Activated gamma-delta T cell (primary cell): ENCODE measurements at regions not wholly inside any gene's neighbourhood (a gene's known extent, or its start where the extent isn't known, plus 50 kb on each side); places are given as distances from the start of the nearest gene placed in this dataset.
"Not testable (repeated sequence)": the region's sequence is repeated elsewhere in the genome, so short reads cannot be mapped to it uniquely, and the experiment has no call there.

Experiments used
- DNase-seq: peaks from one replicate; lab custom pipeline; 2025; lab: John Stamatoyannopoulos, UW

DNA sequence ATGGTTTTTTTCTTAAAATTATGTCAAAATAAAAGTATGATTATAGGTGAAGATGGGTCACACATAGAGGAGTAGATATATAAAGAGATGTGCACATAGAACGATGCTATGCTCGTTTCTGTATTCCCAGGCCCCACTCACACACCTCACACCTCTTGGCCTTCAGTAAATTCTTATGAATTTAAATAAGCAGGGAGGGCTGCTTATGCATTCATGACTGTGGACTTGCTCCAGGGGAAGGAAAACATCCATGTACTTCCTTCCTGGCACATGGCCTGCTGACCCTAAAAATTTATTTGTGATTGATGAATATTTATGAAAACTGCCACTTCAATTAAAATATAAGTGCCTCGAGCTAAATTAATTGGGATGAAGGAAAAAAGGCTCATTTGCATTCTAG lies 1306.7 kb upstream of the TMEM132C start:
- DNase-seq = no peak

DNA sequence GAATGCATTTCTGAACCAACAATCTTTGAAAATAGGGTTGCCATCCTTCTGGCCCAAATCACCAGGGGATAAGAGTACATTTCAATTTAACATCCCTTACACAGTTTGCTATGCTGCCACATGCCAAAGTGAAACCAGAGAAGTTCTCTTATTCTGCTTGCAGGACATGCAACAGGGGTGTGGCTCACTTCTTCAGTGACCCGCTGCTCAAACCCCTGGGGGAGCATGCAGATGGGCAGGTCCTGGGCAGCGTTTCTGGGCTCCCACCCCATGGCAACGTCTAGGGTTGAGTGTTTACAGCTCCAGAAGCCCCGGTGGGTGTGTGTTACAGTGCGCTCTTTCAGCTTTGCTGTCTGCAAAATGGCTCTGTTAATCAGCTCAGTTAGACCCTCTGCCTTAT lies 1306.3 kb upstream of the TMEM132C start:
- DNase-seq = no peak

DNA sequence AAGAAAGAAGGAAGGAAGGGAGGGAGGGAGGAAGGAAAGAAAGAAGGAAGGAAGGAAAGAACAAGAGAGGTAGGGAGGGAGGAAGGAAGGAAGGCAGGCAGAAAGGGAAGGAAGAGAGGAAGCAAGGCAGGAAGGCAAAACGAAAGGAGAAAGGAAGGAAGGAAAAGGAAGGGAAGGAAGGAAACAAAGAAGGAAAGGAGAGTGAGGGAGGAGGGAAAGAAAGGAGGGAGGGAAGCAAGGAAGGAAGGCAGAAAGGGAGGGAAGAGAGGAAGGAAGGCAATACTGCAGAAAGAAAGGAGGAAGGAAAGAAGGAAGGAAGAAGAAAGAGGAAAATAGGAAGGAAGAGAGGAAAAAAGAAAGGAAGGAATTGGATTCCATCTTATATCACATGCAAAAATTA lies 1303.1 kb upstream of the TMEM132C start:
- DNase-seq = no peak

- no peak for DNase-seq
Observed at GRCh38 chr12:126966498-126966897, 1300.5 kb upstream of the TMEM132C start.

GRCh38 chr12:126967152-126967551 lies 1299.8 kb upstream of the TMEM132C start:
- DNase-seq = no peak

- DNase-seq = no peak
Observed at GRCh38 chr12:126974779-126975178, 1292.2 kb upstream of the TMEM132C start.

- no peak for DNase-seq
Observed at GRCh38 chr12:126976579-126976978, 1290.4 kb upstream of the TMEM132C start.

GRCh38 chr12:126979564-126979963 lies 1287.4 kb upstream of the TMEM132C start:
- not testable (repeated sequence) for DNase-seq

DNA sequence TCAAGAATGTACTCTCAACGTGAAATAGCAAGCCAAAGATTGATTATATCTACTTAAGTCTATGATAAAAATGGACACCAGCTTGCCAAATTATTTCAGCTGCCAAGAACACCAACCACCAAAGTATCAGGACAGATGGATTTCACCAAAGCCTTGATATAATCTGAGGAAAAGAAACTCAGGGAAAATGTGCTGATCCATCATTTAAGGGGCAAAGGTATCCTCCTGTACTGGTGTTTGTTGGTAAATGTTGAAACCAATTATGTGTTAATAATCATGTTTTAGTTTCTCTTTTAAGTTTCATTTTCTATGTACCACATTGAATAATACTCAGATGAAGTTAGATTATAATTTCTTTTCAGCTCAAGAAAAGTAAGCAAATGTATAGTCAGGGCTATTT lies 1284.3 kb upstream of the TMEM132C start:
- DNase-seq = no peak

DNA sequence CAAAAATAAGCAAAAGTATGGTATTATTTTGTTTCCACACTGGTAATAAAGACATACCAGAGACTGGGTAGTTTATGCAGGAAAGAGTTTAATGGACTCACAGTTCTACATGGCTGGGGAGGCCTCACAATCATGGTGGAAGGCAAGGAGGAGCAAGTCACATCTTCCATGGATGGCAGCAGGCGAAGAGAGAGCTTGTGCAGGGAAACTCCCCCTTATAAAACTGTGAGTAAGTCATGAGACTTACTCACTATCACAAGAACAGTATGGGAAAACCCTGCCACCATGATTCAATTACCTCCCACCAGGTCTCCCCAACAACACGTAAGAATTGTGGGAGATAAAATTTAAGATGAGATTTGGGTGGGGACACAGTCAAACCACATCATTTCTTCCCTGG lies 1283.2 kb upstream of the TMEM132C start:
- not testable (repeated sequence) for DNase-seq

DNA sequence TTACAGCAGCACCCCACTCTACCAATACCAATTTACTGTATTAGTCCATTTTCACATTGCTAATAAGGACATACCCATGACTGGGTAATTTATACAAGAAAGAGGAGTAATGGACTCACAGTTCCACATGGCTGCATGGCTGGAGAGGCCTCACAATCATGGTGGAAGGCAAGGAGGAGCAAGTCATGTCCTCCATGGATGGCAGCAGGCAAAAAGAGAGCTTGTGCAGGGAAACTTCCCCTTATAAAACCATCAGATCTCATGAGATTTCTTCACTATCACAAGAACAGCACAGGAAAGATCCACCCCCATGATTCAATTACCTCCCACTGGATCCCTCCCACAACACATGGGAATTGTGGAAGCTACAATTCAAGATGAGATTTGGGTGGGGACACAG lies 1281.3 kb upstream of the TMEM132C start:
- not testable (repeated sequence) for DNase-seq

DNA sequence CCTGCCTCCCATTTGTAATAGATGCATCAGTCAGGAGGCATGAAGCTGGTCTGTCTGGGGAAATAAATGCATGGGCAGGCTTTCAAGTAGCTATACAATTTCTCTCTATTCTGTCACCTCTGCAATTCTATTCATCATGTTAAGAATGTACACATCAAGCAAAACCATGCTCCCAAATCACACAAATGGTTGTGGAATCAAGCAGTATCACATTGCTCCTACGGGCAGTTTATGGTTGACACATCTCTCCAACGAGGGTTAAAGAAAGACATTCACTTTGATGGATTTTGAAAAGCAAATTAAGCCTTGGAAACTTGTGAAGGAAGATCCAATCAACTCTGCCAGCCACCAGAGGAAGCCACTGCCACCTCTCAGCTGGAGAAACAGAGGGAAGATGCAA lies 1277.4 kb upstream of the TMEM132C start:
- DNase-seq = no peak

DNA sequence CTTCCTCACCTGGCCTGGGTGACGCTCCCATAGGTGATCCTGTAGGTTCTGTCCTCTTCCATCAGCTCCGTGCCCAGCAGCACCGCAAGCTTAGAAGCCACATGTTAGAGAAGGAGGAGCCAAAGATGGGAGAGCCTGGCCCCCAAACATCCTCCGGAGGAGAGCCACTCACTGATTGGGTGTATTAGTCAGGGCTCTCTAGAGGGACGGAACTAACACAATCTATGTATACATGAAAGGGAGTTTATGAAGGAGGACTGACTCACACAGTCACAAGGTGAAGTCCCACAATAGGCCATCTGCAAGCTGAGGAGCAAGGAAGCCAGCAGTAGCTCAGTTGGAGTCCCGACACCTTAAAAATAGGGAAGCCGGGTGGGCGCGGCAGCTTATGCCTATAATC lies 1273.1 kb upstream of the TMEM132C start:
- DNase-seq = no peak

GRCh38 chr12:126994599-126994998 lies 1272.4 kb upstream of the TMEM132C start:
- no peak for DNase-seq

- DNase-seq = no peak
Observed at GRCh38 chr12:126998031-126998430, 1268.9 kb upstream of the TMEM132C start.

GRCh38 chr12:126998747-126999285 lies 1268.2 kb upstream of the TMEM132C start:
- DNase-seq = no peak

GRCh38 chr12:126999352-126999751 lies 1267.6 kb upstream of the TMEM132C start:
- no peak for DNase-seq

- DNase-seq = no peak
Observed at GRCh38 chr12:127005406-127005805, 1261.6 kb upstream of the TMEM132C start.

DNA sequence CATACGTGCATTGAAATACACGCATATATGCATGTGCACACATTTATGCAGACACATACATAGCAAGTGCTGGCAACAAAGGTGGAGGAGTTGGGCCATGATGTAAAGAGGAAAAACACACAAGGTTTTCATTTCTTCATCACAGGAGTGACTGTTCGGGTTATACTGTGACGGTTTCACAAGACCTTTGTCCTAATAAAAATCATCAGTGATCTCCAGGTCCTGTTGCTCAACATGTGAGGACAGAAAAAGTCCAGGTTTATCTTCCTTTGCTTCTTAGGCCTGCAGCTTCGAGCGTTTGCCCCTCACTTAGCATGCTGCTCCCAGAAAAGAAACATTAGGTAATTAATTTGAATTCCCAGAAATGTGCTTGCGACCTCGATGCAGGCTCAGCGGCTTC lies 1260.0 kb upstream of the TMEM132C start:
- no peak for DNase-seq

DNA sequence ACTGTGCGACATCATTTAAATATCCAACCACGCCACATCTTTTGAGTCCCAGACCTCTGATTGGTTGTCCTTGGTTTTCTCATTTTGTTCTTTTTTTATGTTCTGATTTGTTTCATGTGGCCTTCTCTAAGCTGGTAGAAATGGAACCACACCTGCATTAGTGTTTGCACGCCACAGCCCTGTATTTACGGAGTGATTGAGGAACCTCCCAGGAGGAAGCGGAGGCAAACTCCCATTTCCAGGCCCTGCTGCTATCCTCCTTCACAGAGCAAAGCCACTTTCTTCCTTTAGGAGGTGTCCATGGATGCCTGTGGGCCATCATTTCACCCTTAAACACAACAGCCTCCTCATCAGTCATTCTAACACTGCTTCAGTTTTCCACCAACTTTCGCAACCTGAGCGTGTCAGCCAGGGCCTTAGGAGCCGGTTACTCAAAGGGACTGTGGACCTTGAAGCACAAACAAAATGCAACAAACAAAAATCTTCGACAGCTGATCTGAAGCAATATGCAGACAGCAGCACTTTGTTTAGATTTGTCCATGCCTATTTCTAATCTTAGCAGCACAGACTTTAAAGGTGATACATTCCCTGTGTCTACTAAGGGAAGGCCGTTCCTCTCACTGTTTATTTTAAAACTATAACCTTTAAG lies 1258.1 kb upstream of the TMEM132C start:
- no peak for DNase-seq

GRCh38 chr12:127012109-127012508 lies 1254.9 kb upstream of the TMEM132C start:
- no peak for DNase-seq

DNA sequence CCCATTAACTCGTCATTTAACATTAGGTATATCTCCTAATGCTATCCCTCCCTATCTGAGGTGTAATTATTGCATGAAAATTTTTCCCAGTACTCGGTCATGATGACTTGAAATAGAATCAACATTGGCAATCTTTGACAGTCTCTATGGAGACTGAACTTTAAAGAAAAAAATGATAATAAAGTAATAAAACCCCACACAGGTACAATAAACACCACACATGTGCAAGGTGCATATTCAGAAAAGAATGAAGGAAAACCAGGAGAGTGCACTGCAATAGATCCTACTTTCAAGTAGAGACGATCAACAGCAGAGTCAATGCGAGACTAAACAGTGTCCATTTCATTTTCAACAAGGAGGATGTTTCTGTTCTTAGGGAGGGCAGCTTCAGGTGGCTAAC lies 1253.8 kb upstream of the TMEM132C start:
- DNase-seq = no peak

DNA sequence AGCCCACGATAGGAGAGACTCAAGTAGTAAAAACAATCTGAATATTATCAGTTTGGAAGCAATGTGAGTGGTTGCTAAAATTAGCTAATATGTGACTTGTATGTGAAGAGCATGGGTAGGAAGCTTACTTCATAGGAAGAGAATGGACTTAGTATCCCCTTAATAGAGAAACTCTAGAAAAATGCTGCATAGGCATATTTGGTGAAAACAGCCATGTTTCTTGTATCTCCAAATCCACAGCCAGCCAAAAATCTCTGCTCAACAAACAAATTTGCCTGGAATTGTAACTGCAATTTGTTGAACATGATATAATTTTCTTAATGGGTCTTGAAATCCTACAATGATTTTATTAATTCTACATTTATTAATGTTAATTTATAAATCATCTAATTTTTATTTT lies 1252.9 kb upstream of the TMEM132C start:
- DNase-seq = no peak

- no peak for DNase-seq
Observed at GRCh38 chr12:127024791-127025190, 1242.2 kb upstream of the TMEM132C start.
